IPS DF 4.7 (cell line): ENCODE measurements at regions not wholly inside any gene's neighbourhood (a gene's known extent, or its start where the extent isn't known, plus 50 kb on each side); places are given as distances from the start of the nearest gene placed in this dataset.
A peak's percentile ranks its signal among the peaks of the same experiment; 100 is the strongest.

Experiments
- DNase-seq: peaks from one replicate; pipeline ENCODE4 v3.0.0-alpha.2; 2013; ENCODE audit warnings: low spot score; ENCODE audit errors: extremely low read depth

- no peak for DNase-seq
Measured at GRCh38 chr5:74237571-74238145, 402.9 kb downstream of the ENC1 start.

- no peak for DNase-seq
Measured at GRCh38 chr5:74235552-74235951, 405.0 kb downstream of the ENC1 start.

- no peak for DNase-seq
Measured at GRCh38 chr5:74233571-74233970, 407.0 kb downstream of the ENC1 start.

- no peak for DNase-seq
Measured at GRCh38 chr5:74233091-74233490, 407.4 kb downstream of the ENC1 start.

- DNase-seq: no peak
Measured at GRCh38 chr5:74232276-74232675, 408.3 kb downstream of the ENC1 start.

- no peak for DNase-seq
Measured at GRCh38 chr5:74231697-74232096, 408.8 kb downstream of the ENC1 start.

- no peak for DNase-seq
Measured at GRCh38 chr5:74226716-74227485, 413.6 kb downstream of the ENC1 start.

- DNase-seq: no peak
Measured at GRCh38 chr5:74225587-74225986, 414.9 kb downstream of the ENC1 start.

- DNase-seq: no peak
Measured at GRCh38 chr5:74224331-74224730, 416.2 kb downstream of the ENC1 start.

GRCh38 chr5:74222806-74223205 is 417.7 kb downstream of the ENC1 start:
- no peak for DNase-seq

- DNase-seq: no peak
Measured at GRCh38 chr5:74221413-74221812, 419.1 kb downstream of the ENC1 start.

- DNase-seq: no peak
Measured at GRCh38 chr5:74216012-74216411, 424.5 kb downstream of the ENC1 start.

- peak; percentile 56 for DNase-seq
Measured at GRCh38 chr5:74212336-74212735, 428.2 kb downstream of the ENC1 start.

- no peak for DNase-seq
Measured at GRCh38 chr5:74209571-74209970, 431.0 kb downstream of the ENC1 start.

- DNase-seq: no peak
Measured at GRCh38 chr5:74206579-74207550, 433.7 kb downstream of the ENC1 start.

GRCh38 chr5:74205767-74206578 is 434.6 kb downstream of the ENC1 start:
- no peak for DNase-seq

GRCh38 chr5:74201334-74202081 is 439.0 kb downstream of the ENC1 start:
- no peak for DNase-seq

- no peak for DNase-seq
Measured at GRCh38 chr5:74200560-74200959, 440.0 kb downstream of the ENC1 start.

- DNase-seq: no peak
Measured at GRCh38 chr5:74199436-74200210, 440.9 kb downstream of the ENC1 start.

- DNase-seq: no peak
Measured at GRCh38 chr5:74199005-74199404, 441.5 kb downstream of the ENC1 start.
